HEK293T (cell line): ENCODE measurements at regions not wholly inside any gene's neighbourhood (a gene's known extent, or its start where the extent isn't known, plus 50 kb on each side); places are given as distances from the start of the nearest gene placed in this dataset.

Source experiments
- FOXA1 ChIP-seq: fragments of 450-650 bp; IDR thresholded peaks from 2 replicates; pipeline ENCODE4 v1.6.1; 2016; ENCODE audit warnings: mild to moderate bottlenecking
- FOXK2 ChIP-seq: fragments of 450-650 bp; IDR thresholded peaks from 2 replicates; pipeline ENCODE4 v1.6.1; 2016; ENCODE audit warnings: mild to moderate bottlenecking
- FOXM1 ChIP-seq: fragments of 450-650 bp; IDR thresholded peaks from 2 replicates; pipeline ENCODE4 v1.6.1; 2017; ENCODE audit warnings: mild to moderate bottlenecking, borderline replicate concordance
- HDGF ChIP-seq: fragments of 450-650 bp; IDR thresholded peaks from 2 replicates; pipeline ENCODE4 v1.6.1; 2017; ENCODE audit warnings: antibody characterized with exemption, borderline replicate concordance
- LEF1 ChIP-seq: fragments of 450-650 bp; IDR thresholded peaks from 2 replicates; pipeline ENCODE4 v1.6.1; 2017; ENCODE audit warnings: mild to moderate bottlenecking, borderline replicate concordance
- NFRKB ChIP-seq: fragments of 450-650 bp; IDR thresholded peaks from 2 replicates; pipeline ENCODE4 v1.6.1; 2016; ENCODE audit warnings: mild to moderate bottlenecking, moderate library complexity
- SP1 ChIP-seq: fragments of 450-650 bp; IDR thresholded peaks from 2 replicates; pipeline ENCODE4 v1.6.1; 2017
- SUZ12 ChIP-seq: fragments of 450-650 bp; IDR thresholded peaks from 2 replicates; pipeline ENCODE4 v1.6.1; 2016; ENCODE audit warnings: mild to moderate bottlenecking
- ZNF384 ChIP-seq: fragments of 450-650 bp; IDR thresholded peaks from 2 replicates; pipeline ENCODE4 v1.6.1; 2016
- TF ChIP-seq, protein P1 (sequence below): fragments of 450-650 bp; IDR thresholded peaks from 2 replicates; pipeline ENCODE4 v1.6.1; 2016

DNA sequence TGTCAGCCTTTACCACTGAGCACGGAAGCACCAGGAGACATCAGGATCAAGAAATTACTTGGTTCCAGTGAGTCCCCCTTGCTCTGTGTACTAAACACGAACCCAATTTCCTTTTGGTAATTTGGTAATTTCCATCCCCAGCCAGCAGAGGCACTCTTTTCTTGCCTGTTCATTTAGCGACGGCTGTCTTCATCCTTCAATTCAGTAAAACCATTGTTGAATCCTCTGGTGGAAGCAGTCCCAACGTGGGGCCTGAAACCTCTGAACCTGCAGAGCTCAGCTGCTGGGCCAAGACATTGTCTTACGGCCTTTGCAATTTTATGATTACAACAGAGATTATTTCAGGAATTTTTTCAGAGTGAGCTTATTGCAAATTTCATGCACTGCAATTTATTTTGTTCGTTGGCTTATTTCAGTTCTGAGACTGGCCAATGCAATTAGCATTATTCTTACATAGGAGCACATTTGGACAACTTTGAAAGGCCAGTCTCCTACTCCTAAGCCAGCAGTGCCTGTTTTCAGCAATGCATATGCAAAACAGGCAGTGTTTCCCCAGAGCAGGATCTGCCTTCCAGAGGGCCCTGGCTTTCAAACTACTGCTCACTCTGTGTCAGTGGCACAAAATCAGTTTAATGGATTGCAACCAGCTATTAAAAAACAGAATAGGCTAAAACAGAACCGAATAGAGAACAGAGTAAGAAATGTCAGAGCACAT is 372.9 kb upstream of the TMEM132C start:
- TF ChIP-seq SUZ12 (no peak), NFRKB (no peak), ZNF384 (no peak), FOXA1 (no peak), SP1 (no peak), FOXK2 (no peak), LEF1 (no peak), HDGF (no peak), FOXM1 (no peak)
- TF ChIP-seq, protein P1, sequence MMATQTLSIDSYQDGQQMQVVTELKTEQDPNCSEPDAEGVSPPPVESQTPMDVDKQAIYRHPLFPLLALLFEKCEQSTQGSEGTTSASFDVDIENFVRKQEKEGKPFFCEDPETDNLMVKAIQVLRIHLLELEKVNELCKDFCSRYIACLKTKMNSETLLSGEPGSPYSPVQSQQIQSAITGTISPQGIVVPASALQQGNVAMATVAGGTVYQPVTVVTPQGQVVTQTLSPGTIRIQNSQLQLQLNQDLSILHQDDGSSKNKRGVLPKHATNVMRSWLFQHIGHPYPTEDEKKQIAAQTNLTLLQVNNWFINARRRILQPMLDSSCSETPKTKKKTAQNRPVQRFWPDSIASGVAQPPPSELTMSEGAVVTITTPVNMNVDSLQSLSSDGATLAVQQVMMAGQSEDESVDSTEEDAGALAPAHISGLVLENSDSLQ, result no peak
